Fibroblast of the aortic adventitia (primary cell): ENCODE measurements at regions not wholly inside any gene's neighbourhood (a gene's known extent, or its start where the extent isn't known, plus 50 kb on each side); places are given as distances from the start of the nearest gene placed in this dataset.

Source experiments
- DNase-seq: peaks from one replicate; pipeline ENCODE4 v3.0.0-alpha.2; 2010; ENCODE audit warnings: low read depth
- H3K4me3 ChIP-seq: 2 replicates; pipeline ENCODE4 v1.5.1; 2011; ENCODE audit warnings: low read depth, mild to moderate bottlenecking, control low read depth, low read length, moderate library complexity
- TF ChIP-seq, protein P1 (sequence below): IDR thresholded peaks from 2 replicates; pipeline ENCODE4 v1.5.1; 2011; ENCODE audit warnings: mild to moderate bottlenecking, low read length, control low read depth, inconsistent platforms; ENCODE audit not compliant: insufficient read depth

DNA sequence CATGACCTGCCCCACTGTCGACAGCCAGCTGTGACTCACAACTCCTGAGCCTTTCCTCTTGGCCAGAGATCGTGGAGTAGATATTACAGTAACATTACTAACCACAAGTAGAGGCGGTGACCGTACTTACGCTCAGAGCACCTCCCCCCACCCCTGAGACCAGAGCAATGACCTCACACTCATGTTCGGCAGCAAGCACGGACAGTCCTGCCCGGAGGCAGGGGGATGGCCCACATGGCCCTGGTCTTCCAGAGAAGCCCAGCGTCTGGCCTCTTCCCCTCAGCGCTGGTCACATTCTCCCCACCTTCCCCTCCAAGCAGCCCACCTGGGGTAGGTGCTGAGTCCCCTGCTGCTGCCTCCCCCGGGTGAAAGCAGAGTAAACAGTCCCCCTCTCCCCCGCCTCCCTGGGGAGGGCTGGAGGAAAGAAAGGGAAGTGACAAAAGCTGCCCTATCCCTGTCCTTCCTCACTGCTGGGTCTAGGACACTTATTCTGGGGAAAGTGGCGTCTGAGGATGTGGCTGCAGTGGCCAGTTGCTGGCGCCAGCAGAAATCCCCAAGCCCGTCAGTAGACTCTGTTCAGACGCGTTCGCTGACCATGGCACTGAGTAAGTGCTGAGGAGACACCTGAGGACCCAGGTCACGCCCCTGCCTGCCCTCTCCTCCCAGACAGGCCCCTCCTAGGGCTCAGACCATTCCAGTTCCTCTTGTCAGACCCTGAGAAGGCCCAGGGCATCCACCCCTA, 68.5 kb downstream of the MRPL14 start:
- peak; percentile 99 for DNase-seq
- no peak overlapping the region for H3K4me3 ChIP-seq
- TF ChIP-seq, protein P1, sequence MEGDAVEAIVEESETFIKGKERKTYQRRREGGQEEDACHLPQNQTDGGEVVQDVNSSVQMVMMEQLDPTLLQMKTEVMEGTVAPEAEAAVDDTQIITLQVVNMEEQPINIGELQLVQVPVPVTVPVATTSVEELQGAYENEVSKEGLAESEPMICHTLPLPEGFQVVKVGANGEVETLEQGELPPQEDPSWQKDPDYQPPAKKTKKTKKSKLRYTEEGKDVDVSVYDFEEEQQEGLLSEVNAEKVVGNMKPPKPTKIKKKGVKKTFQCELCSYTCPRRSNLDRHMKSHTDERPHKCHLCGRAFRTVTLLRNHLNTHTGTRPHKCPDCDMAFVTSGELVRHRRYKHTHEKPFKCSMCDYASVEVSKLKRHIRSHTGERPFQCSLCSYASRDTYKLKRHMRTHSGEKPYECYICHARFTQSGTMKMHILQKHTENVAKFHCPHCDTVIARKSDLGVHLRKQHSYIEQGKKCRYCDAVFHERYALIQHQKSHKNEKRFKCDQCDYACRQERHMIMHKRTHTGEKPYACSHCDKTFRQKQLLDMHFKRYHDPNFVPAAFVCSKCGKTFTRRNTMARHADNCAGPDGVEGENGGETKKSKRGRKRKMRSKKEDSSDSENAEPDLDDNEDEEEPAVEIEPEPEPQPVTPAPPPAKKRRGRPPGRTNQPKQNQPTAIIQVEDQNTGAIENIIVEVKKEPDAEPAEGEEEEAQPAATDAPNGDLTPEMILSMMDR: no peak

DNA sequence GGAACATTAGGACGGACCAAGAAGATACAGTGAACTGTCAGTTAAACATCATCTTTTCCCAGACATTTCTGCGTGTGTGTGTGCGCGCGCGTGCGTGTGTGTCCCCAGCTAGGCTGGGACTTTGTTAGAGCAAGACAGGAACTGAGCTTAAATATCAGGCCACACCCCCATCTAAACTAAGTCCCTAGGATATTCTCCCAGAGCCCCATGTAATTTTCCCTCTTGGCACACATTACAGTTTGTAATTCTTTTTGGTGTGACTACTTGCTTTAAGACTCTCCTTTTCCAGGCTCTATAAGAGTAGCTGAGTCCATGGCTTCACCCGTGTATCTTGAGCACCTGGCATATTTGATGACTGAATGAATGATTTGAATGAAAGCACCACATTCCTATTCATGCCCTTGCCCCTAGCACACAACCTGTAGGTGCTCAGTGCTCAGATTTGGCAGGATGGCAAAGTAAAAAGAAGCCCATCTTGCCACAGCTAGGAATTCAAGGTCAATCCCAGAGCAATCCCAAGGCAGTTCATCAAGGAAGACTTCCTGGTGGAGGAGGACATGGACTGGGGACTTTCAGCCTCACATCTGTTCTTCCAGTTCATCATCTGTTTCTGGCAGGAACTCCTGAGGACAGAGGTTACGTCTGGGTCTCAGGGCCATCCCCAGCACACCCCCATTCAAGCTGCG, 69.2 kb downstream of the MRPL14 start:
- peak; percentile 81 for DNase-seq
- TF ChIP-seq, protein P1: no peak
- no peak overlapping the region for H3K4me3 ChIP-seq

DNA sequence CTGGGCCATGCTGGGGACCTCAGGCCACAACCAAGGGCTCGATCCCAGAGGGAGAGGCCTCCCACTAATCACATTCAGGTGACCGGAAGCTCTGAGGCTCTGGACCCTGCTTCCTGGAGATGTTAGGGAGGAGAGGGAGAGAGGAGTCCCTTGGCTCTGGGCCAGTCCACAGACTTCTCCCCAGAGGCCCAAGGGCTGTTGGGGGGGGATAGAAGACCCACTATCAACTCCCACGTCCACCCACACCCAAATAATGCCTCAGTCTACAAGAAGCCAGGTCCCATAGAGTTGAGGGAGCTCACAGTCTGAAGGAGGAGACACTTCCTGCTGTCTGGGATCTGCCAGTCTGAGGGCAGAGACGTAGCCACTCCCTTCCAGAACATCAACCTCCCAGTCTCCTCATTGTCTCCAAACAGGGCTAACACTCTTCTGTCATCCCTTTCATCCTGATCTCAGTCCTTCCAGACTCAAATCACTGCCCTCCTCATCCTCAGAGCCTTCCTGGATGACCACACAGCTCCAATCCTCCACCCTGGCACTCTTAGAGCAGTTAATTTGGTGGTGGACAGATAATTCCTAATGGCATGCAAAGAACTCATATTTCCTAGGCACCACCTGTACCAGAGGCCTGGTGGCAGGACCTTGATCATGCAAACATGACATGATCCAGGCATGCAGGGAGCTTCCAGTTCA, 69.9 kb downstream of the MRPL14 start:
- H3K4me3 ChIP-seq: no peak overlapping the region
- TF ChIP-seq, protein P1: no peak
- DNase-seq: peak; percentile 47

DNA sequence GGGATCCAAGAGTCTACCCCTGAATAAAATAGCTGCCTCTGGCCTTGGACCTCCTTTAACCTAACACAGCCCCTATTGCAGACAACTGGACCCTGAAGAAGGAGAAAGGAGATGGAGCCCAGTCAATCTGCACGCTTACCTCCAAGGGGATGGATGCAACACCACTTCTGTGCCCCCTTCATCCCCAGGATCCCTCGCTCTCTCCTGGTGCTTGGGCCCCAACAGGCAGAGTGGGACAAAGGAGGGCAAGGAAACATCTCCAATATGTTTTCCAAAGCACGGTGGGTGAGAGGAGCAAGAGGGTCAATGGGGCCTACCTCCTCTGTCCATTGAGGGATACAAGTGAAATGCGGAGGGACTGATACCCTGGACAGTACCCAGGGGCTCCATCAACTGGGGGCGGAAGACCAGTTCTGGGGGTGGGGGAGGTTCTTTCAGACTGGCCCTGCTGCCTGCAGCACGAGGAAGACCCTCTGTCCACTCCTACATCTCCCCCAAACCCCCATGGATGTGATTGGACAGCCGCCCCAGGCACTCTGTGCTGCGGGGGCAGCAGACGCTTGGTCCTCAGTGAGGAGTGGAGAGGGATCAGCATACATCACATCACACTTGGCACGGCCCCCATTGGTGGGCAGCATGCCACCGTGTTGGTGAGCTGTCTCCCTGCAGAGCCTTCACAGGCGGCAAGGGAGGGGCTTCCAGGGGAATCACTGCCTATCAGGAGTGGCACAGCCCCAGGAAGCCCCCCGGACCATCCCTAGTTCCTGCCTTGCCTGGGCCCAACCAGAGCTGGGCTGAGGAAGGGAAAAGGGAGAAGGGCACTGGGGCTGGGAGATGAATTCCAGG, 70.6 kb downstream of the MRPL14 start:
- TF ChIP-seq, protein P1: no peak
- DNase-seq: peak; percentile 88
- no peak overlapping the region for H3K4me3 ChIP-seq

DNA sequence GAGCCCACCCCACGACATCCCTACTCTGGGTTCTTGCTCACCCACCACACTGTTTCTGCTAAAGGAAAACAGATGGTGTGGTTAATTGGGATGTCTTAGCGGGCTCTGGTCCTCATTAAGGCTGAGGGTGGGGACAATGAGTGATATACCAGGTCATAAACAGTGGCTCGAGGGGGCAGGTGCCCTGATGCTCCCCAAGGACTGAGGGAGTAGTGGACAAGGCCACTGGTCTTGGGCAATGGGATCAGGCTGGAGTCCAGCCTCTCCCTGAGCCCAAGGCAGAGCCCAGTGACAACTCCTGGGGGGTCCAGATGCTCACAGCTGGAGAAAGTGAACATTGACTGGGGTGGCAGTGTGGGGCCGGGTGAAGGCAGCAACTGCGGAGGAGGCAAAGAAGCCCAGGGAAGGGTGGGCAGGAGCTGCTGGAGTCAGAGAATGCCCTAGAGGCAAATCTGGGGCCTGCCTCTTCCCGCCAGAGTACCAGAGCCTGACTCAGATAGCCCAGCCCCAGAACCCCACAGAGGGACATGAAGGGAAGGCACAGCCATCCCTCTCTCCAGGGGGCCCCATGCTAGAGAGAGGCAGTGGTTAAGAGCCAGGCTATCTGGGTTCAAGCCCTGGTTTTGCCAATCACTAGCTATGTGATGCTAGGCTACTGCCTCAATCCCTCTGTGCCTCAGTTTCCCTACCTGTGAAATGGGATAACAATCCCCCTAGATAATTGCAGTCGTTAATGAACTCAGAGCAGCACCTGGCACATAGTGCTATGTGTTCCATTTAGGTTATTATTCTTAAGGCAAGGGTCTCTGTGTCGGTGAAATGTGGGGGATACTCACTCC, 72.3 kb downstream of the MRPL14 start:
- TF ChIP-seq, protein P1: no peak
- H3K4me3 ChIP-seq: no peak overlapping the region
- DNase-seq: peak; percentile 68
